ENCODE measurements at regions not wholly inside any gene's neighbourhood (a gene's known extent, or its start where the extent isn't known, plus 50 kb on each side); places are given as distances from the start of the nearest gene placed in this dataset.

DNA sequence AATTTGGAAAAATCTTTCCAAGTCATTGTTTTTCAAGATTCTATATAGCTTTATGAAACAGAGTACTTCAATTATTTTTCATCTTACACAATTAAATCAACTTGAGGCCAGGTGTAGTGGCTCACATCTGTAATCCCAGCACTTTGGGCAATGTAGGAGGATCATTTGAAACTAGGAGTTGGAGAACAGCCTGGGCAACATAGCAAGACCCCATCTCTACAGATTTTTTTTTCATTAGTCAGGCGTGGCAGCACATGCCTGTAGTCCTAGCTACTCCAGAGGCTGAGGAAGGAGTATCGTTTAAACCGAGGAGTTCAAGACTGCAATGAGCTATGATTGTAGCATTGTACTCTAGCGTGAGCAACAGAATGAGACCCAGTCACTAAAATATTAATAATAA lies 72.9 kb downstream of the BMP4 start:
- TF ChIP-seq, protein P1, sequence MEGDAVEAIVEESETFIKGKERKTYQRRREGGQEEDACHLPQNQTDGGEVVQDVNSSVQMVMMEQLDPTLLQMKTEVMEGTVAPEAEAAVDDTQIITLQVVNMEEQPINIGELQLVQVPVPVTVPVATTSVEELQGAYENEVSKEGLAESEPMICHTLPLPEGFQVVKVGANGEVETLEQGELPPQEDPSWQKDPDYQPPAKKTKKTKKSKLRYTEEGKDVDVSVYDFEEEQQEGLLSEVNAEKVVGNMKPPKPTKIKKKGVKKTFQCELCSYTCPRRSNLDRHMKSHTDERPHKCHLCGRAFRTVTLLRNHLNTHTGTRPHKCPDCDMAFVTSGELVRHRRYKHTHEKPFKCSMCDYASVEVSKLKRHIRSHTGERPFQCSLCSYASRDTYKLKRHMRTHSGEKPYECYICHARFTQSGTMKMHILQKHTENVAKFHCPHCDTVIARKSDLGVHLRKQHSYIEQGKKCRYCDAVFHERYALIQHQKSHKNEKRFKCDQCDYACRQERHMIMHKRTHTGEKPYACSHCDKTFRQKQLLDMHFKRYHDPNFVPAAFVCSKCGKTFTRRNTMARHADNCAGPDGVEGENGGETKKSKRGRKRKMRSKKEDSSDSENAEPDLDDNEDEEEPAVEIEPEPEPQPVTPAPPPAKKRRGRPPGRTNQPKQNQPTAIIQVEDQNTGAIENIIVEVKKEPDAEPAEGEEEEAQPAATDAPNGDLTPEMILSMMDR (IDR thresholded peaks at IDR 0.05): no peak

DNA sequence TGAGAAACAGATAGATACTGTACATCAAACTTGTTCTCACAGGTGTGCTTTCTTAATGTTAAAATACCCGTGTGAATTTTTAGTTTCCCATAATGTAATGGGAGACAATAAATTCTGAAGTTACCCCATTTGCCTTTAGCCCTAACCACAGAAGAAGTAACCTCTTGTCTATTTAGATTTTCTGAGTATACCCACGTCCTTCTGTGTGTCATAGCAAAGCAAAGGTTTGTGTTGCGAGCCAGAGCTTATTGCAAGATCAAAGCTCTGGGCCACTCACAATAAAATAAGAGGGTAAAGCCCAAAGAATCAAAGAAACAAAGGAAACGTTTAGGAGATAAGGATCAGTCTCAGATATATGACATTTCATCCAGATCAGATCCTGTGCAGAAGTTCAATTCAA lies 73.9 kb downstream of the BMP4 start:
- TF ChIP-seq, protein P1 (IDR thresholded peaks at IDR 0.05): no peak

DNA sequence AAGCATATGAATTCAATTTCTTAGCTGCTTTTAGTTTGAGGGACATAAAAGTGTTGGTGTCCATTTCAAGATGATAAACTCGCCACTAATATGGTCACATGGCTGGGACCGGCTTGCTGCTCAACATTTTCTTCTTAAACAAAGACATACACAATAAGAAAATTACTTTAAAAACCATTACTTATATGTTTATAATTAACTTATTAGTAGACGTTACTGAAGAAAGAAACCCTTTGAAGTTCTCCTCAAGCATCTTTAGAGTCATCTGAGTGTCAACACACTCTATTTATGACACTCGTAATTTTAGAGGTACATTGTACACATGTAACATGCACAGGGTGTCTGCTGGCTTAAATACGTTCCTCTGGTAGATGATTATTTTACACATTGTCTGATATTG lies 74.7 kb downstream of the BMP4 start:
- TF ChIP-seq, protein P1 (IDR thresholded peaks at IDR 0.05): no peak

DNA sequence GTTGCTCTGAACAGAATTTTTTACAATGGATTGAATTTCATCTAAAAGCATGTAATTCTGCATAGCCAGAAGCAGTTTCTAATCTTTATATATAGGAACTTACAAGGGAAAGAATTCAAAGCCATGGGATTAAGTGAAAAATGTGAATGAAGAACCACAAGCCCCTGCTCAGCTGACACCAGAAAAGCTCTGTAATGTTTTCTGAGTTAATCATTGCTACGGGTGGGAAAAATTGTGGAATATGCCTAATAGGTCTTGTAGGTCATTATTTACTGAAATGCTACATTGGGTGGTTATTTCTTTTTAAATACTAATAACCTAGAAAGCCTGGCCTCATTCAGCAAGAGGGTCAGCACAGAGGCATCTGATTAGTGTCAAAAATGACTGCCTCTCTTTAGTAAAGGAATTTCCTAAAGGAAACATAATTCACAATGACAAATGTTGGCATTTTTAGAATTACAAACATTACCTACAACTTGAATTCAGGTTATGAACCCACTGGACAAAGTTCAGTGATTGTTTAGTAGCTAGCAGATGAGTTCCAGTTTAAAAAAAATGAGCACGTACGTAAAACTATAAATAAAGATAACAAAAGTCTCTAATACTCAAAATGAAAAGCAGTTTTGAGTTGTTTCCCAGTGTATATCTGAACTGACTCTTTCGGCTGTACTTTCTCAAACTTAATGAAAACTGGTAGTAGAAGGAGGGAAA lies 75.3 kb downstream of the BMP4 start:
- TF ChIP-seq, protein P1 (IDR thresholded peaks at IDR 0.05): no peak

DNA sequence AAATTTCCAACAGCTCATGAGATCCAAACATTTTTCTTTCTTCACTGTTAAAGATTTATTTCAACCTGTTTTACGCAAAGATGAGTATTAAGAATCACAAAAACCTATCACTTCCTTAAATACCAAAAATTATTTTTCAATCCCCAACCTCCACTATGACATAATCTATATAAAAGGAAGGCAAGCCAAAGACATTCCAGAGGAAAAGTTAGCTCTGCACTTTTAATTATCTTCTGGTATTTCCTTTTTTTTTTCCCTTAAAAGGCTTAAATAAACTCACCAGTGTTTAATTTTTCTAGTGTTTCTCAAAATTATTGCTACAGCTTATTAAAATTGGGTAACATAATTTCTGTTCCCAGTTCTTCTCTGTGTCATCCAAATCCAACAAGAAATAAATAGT lies 75.9 kb downstream of the BMP4 start:
- TF ChIP-seq, protein P1 (IDR thresholded peaks at IDR 0.05): no peak

DNA sequence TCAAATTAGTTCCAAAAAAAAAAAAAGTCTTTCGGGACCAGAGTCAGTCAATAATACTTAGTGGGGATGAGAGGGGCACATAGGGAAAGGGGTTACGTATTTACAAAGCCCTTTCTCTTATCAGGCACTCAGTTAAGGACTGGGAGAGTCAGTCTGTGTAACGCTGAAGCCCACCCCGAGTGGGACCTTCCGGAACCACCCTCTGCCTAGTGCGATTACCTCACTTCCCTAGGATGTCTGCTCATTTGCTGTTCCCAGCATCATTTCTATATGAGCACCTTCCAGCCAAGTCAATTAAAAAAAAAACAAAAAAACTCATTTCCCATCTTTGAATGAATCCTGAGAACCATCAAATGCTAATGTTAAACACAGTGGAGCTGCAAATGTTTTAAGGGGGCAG lies 76.9 kb downstream of the BMP4 start:
- TF ChIP-seq, protein P1 (IDR thresholded peaks at IDR 0.05): no peak

DNA sequence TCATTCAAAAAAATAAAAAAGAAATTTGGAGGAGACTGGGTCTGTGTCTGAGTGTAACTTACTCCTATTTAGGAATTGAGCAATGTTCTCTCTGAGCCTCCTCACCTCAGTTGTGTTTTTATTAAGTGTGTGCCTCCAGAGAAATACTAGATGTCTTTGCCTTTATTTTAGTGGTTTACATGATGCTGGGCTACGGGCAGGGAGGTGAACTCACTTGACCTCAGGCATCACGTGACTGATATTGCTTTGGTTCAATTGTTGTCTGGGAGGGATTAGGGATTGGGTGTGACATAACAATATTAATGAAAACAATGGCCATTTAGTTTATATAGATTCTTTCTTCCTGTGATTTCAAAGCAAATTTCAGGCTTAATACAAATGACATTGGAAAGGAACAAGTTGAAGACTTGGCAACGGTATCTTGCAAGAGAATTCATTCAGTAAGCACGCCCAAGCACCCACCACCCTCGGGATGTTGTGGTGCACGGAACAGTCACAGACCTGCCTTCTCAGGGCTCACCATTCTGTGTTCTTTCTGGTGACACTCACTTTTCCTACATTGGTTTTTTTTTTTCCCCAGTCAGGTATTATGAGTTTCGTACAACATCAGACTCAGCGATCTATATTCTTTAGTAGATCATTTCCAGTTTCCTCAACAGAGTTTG lies 77.5 kb downstream of the BMP4 start:
- TF ChIP-seq, protein P1 (IDR thresholded peaks at IDR 0.05): no peak

Data from LNCAP (cell line).